IMR-90 (cell line): ENCODE measurements at regions not wholly inside any gene's neighbourhood (a gene's known extent, or its start where the extent isn't known, plus 50 kb on each side); places are given as distances from the start of the nearest gene placed in this dataset.

ENCODE experiments used
- ATAC-seq: fragments of 200-7000 bp; cut with Tn5 transposase; 2 replicates; pipeline ENCODE4 v1.9.1; 2020; ENCODE audit warnings: low read depth, mild to moderate bottlenecking, moderate library complexity
- BruUV-seq: library from RNA; stranded (reverse); fragments of 400-500 nt; replicated peaks from 2 replicates; lab custom pipeline; 2021; lab: Mats Ljungman, UMichigan
- CTCF ChIA-PET: fragments of 300-600 bp; formaldehyde crosslinking; extraction: SDS; loops from one replicate; lab custom pipeline; 2021; ENCODE audit warnings: antibody characterized with exemption; lab: Yijun Ruan, JAX
- POLR2A ChIA-PET: fragments of 300-600 bp; sonication (Branson Sonifier 250); formaldehyde crosslinking; loops from one replicate; lab custom pipeline; 2022; ENCODE audit warnings: antibody characterized with exemption; ENCODE audit not compliant: unreplicated experiment; lab: Charles Lee
- DNase-seq: peaks from one replicate; pipeline ENCODE4 v3.0.0; 2013
- H2AFZ ChIP-seq: replicated peaks from 2 replicates; pipeline ENCODE3; 2013; ENCODE audit warnings: low read length, mild to moderate bottlenecking; ENCODE audit not compliant: poor library complexity
- H2AK5ac ChIP-seq: 2 replicates; pipeline ENCODE4 v1.6.1; 2013; ENCODE audit warnings: low read depth, low read length, inconsistent platforms
- H2AK9ac ChIP-seq: replicated peaks from 2 replicates; pipeline ENCODE3; 2013; ENCODE audit warnings: mild to moderate bottlenecking, low read depth, low read length, moderate library complexity; ENCODE audit not compliant: poor library complexity
- H2BK120ac ChIP-seq: 2 replicates; pipeline ENCODE4 v1.6.1; 2013; ENCODE audit warnings: low read depth, low read length, inconsistent platforms
- H2BK15ac ChIP-seq: 3 replicates; pipeline ENCODE4 v1.6.1; 2013; ENCODE audit warnings: low read depth, low read length, inconsistent platforms
- H2BK20ac ChIP-seq: 2 replicates; pipeline ENCODE4 v1.6.1; 2013; ENCODE audit warnings: low read depth, mild to moderate bottlenecking, inconsistent platforms, low read length, moderate library complexity
- H2BK5ac ChIP-seq: 2 replicates; pipeline ENCODE4 v1.6.1; 2013; ENCODE audit warnings: mild to moderate bottlenecking, low read depth, low read length, inconsistent platforms; ENCODE audit not compliant: poor library complexity, severe bottlenecking
- H3K14ac ChIP-seq: replicated peaks from 2 replicates; pipeline ENCODE4 v1.6.1; 2013; ENCODE audit warnings: low read depth, low read length, inconsistent platforms
- H3K18ac ChIP-seq: 2 replicates; pipeline ENCODE4 v1.6.1; 2013; ENCODE audit warnings: low read depth, low read length, control low read depth
- H3K23ac ChIP-seq: 2 replicates; pipeline ENCODE4 v1.6.1; 2013; ENCODE audit warnings: low read depth, low read length, inconsistent platforms
- H3K27ac ChIP-seq: 2 replicates; pipeline ENCODE4 v1.5.1; 2013; ENCODE audit warnings: mild to moderate bottlenecking, control low read depth, low read length; ENCODE audit not compliant: insufficient read depth
- H3K27me3 ChIP-seq: 2 replicates; pipeline ENCODE4 v1.6.1; 2013; ENCODE audit warnings: low read length; ENCODE audit not compliant: control insufficient read depth, insufficient read depth
- H3K36me3 ChIP-seq: 2 replicates; pipeline ENCODE4 v1.6.1; 2013; ENCODE audit warnings: low read length, mixed read lengths; ENCODE audit not compliant: control insufficient read depth, insufficient read depth
- H3K4ac ChIP-seq: 2 replicates; pipeline ENCODE4 v1.6.1; 2013; ENCODE audit warnings: low read depth, low read length, inconsistent platforms
- H3K4me1 ChIP-seq: 2 replicates; pipeline ENCODE4 v1.6.1; 2013; ENCODE audit warnings: low read length, mixed read lengths; ENCODE audit not compliant: control insufficient read depth, insufficient read depth
- H3K4me2 ChIP-seq: 2 replicates; pipeline ENCODE4 v1.6.1; 2013; ENCODE audit warnings: low read depth, mild to moderate bottlenecking, control low read depth, low read length, moderate library complexity
- H3K4me3 ChIP-seq: 2 replicates; pipeline ENCODE4 v1.5.1; 2013; ENCODE audit warnings: low read depth, mild to moderate bottlenecking, control low read depth, low read length, moderate library complexity; ENCODE audit not compliant: insufficient read depth
- H3K56ac ChIP-seq: 2 replicates; pipeline ENCODE4 v1.6.1; 2013; ENCODE audit warnings: low read length, inconsistent platforms; ENCODE audit not compliant: insufficient read depth; ENCODE audit errors: extremely low read depth
- H3K79me1 ChIP-seq, 2 experiments: 2 replicates each; pipeline ENCODE4 v1.6.1; 2013; ENCODE audit warnings: low read length in 2 of 2, inconsistent platforms in 1 of 2, low read depth in 1 of 2
- H3K9ac ChIP-seq: 2 replicates; pipeline ENCODE4 v1.6.1; 2013; ENCODE audit warnings: low read depth, low read length, control low read depth
- H3K9me1 ChIP-seq: 2 replicates; pipeline ENCODE4 v1.6.1; 2013; ENCODE audit warnings: low read length, inconsistent platforms; ENCODE audit not compliant: insufficient read depth
- H3K9me3 ChIP-seq: 2 replicates; pipeline ENCODE4 v1.6.1; 2013; ENCODE audit warnings: low read length; ENCODE audit not compliant: control insufficient read depth, insufficient read depth
- H4K20me1 ChIP-seq: 2 replicates; pipeline ENCODE4 v1.6.1; 2013; ENCODE audit warnings: low read length, inconsistent platforms; ENCODE audit not compliant: insufficient read depth
- H4K5ac ChIP-seq: 2 replicates; pipeline ENCODE4 v1.6.1; 2013; ENCODE audit warnings: mild to moderate bottlenecking, low read depth, low read length, control low read depth
- H4K8ac ChIP-seq, 2 experiments: 2 replicates each; pipeline ENCODE4 v1.6.1; 2013; ENCODE audit warnings: low read depth in 2 of 2, low read length in 2 of 2, control low read depth in 1 of 2, inconsistent platforms in 1 of 2
- H4K91ac ChIP-seq: 2 replicates; pipeline ENCODE4 v1.6.1; 2013; ENCODE audit warnings: low read depth, low read length, inconsistent platforms; ENCODE audit not compliant: insufficient read depth
- FOS ChIP-seq: fragments of 150-350 bp; IDR thresholded peaks from 2 replicates; pipeline ENCODE4 v1.6.1; 2016; ENCODE audit warnings: low read depth, low read length
- MAFK ChIP-seq: IDR thresholded peaks from 2 replicates; pipeline ENCODE4 v1.6.1; 2012; ENCODE audit warnings: low read depth, low read length, improper control_type of control experiment
- MAZ ChIP-seq: IDR thresholded peaks from 2 replicates; pipeline ENCODE4 v1.6.1; 2012; ENCODE audit warnings: low read depth, mild to moderate bottlenecking, low read length, improper control_type of control experiment, moderate library complexity, borderline replicate concordance
- MXI1 ChIP-seq: IDR thresholded peaks from 2 replicates; pipeline ENCODE4 v1.6.1; 2012; ENCODE audit warnings: low read depth, mild to moderate bottlenecking, low read length, moderate library complexity, borderline replicate concordance
- NFE2L2 ChIP-seq: fragments of 150-350 bp; IDR thresholded peaks from 2 replicates; pipeline ENCODE4 v1.6.1; 2016; ENCODE audit warnings: low read depth, mild to moderate bottlenecking, low read length
- RAD21 ChIP-seq: IDR thresholded peaks from 2 replicates; pipeline ENCODE4 v1.6.1; 2012; ENCODE audit warnings: low read length, improper control_type of control experiment
- RCOR1 ChIP-seq: IDR thresholded peaks from 2 replicates; pipeline ENCODE4 v1.6.1; 2012; ENCODE audit warnings: mild to moderate bottlenecking, low read length, improper control_type of control experiment; ENCODE audit not compliant: insufficient replicate concordance
- RFX5 ChIP-seq: IDR thresholded peaks from 2 replicates; pipeline ENCODE4 v1.8.0; 2012; ENCODE audit warnings: low read depth, mild to moderate bottlenecking, low read length, moderate library complexity
- WGBS, 2 experiments: methylation state at CpG; one replicate each; pipeline versions ENCODE4 v1.1.5 to v1.1.7; 2013; ENCODE audit warnings: missing lambda C conversion rate in 2 of 2; ENCODE audit not compliant: insufficient read length in 1 of 2; ENCODE audit errors: extremely low coverage in 2 of 2; 5-methylcytosine and 5-hydroxymethylcytosine counted together
- dilution Hi-C: fragments of 300-500 bp; cut with HindIII; formaldehyde crosslinking; loops from one replicate; pipeline ENCODE4 v1.14.3; 2018; ENCODE audit warnings: low sequenced_read_pairs; ENCODE audit not compliant: unreplicated experiment
- in situ Hi-C: fragments of 300-500 bp; cut with MboI; formaldehyde crosslinking; loops from 3 replicates; pipeline ENCODE4 v1.14.3; 2019; ENCODE audit warnings: low sequenced_read_pairs, inconsistent platforms, mixed read lengths
- intact Hi-C: fragments of 100-400 bp; cut with micrococcal nuclease; formaldehyde crosslinking; loops from 2 replicates; pipeline ENCODE4 v1.10.0; 2022
- TF ChIP-seq, protein P1 (sequence below): fragments of 150-350 bp; IDR thresholded peaks from 2 replicates; pipeline ENCODE4 v1.6.1; 2016; ENCODE audit warnings: low read depth, mild to moderate bottlenecking, low read length, moderate library complexity, borderline replicate concordance

DNA sequence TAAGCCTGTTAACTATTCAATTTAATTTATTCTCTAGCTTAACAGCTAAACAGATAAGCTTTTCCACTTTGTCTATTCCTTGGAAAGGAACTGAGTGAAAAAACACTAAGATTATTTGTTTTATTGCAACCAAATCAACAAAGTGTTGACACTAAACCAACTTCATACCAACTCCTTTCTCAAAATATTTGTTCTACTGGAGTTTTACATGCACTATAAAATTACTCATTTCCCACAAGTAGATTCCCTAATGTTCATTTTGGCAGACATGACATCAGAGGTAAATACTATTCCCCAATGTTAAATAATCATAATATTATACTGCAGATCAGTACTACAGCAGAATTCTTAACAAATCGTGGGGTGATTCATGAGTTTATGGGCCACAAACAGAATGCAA is 231.4 kb downstream of the TTC6 start:
- no peak for DNase-seq
- Histone ChIP-seq H3K9ac (no peak overlapping the region), H3K4me2 (no peak overlapping the region), H4K20me1 (no peaks in the 10 kb centered on the region), H3K4me3 (no peak overlapping the region), H3K4ac (no peak overlapping the region), H2BK5ac (no peak overlapping the region), H3K9me1 (no peaks in the 10 kb centered on the region), H2AK9ac (no peak overlapping the region), H3K36me3 (no peaks in the 10 kb centered on the region), H2AFZ (no peak overlapping the region), H3K4me1 (no peaks in the 10 kb centered on the region), H3K23ac (no peak overlapping the region), H3K27ac (no peak overlapping the region), H3K79me1 (no peaks in the 10 kb centered on the region), H2BK15ac (no peak overlapping the region), H4K5ac (no peak overlapping the region), H4K8ac (no peak overlapping the region), H4K91ac (no peak overlapping the region), H3K27me3 (no peaks in the 10 kb centered on the region), H3K56ac (no peak overlapping the region), H3K18ac (no peak overlapping the region), H2BK120ac (no peak overlapping the region), H3K9me3 (no peaks in the 10 kb centered on the region), H3K14ac (no peak overlapping the region), H2AK5ac (no peak overlapping the region), H2BK20ac (no peak overlapping the region)
- ChIA-PET POLR2A (no interaction called here), CTCF (no interaction called here)
- in situ Hi-C loops = no loop called here
- WGBS, 2 experiments = no CpG with 5 or more reads among the region's 1 CpG
- dilution Hi-C loops = no loop called here
- intact Hi-C loops = no loop called here
- no TSS peak for BruUV-seq
- no peak for ATAC-seq
- TF ChIP-seq RAD21 (no peak), MXI1 (no peak), MAFK (no peak), RCOR1 (no peak), MAZ (no peak), NFE2L2 (no peak), FOS (no peak), RFX5 (no peak)
- TF ChIP-seq, protein P1, sequence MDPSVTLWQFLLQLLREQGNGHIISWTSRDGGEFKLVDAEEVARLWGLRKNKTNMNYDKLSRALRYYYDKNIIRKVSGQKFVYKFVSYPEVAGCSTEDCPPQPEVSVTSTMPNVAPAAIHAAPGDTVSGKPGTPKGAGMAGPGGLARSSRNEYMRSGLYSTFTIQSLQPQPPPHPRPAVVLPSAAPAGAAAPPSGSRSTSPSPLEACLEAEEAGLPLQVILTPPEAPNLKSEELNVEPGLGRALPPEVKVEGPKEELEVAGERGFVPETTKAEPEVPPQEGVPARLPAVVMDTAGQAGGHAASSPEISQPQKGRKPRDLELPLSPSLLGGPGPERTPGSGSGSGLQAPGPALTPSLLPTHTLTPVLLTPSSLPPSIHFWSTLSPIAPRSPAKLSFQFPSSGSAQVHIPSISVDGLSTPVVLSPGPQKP = no peak
